ENCODE measurements at regions not wholly inside any gene's neighbourhood (a gene's known extent, or its start where the extent isn't known, plus 50 kb on each side); places are given as distances from the start of the nearest gene placed in this dataset.

- TF ChIP-seq ZNF609 (CRISPR knock-in tag; IDR thresholded peaks at IDR 0.05; ENCODE audit: borderline replicate concordance) (peak; percentile 94), SAP130 (CRISPR knock-in tag; IDR thresholded peaks at IDR 0.05; ENCODE audit: low read depth) (peak; percentile 88), PITX1 (CRISPR knock-in tag; IDR thresholded peaks at IDR 0.05) (peak; percentile 88; the same call in 1 of the 2 replicates), ARNT2 (CRISPR knock-in tag; IDR thresholded peaks at IDR 0.05; ENCODE audit: low read depth) (peak; percentile 73), ZNF879 (CRISPR knock-in tag; IDR thresholded peaks at IDR 0.05) (peak; percentile 17; the same call in 1 of the 2 replicates), POGZ (CRISPR knock-in tag; IDR thresholded peaks at IDR 0.05) (peak; percentile 90), ZNF232 (CRISPR knock-in tag; IDR thresholded peaks at IDR 0.05; ENCODE audit: borderline replicate concordance) (peak; percentile 79; the same call in 1 of the 2 replicates), SMYD3 (CRISPR knock-in tag; IDR thresholded peaks at IDR 0.05) (peak; percentile 88; the same call in 1 of the 2 replicates), ZNF780A (CRISPR knock-in tag; IDR thresholded peaks at IDR 0.05) (peak; percentile 46; the same call in 1 of the 2 replicates), TBX3 (IDR thresholded peaks at IDR 0.05; ENCODE audit: borderline replicate concordance) (0 out of 2 replicates have a peak, but pooled peaks have one; percentile 15), ZFP90 (CRISPR knock-in tag; IDR thresholded peaks at IDR 0.05; ENCODE audit: borderline replicate concordance) (peak; percentile 88), DR1 (CRISPR knock-in tag; IDR thresholded peaks at IDR 0.05) (peak; percentile 69), ZNF710 (CRISPR knock-in tag; IDR thresholded peaks at IDR 0.05; ENCODE audit: borderline replicate concordance) (peak; percentile 98), ZNF616 (CRISPR knock-in tag; IDR thresholded peaks at IDR 0.05; ENCODE audit: low read depth) (no peak), ARHGAP35 (CRISPR knock-in tag; IDR thresholded peaks at IDR 0.05; ENCODE audit: borderline replicate concordance) (0 out of 2 replicates have a peak, but pooled peaks have one; percentile 22), SP5 (CRISPR knock-in tag; IDR thresholded peaks at IDR 0.05; ENCODE audit: borderline replicate concordance, low read depth) (peak; percentile 60; the same call in 1 of the 2 replicates), ZNF350 (CRISPR knock-in tag; IDR thresholded peaks at IDR 0.05; ENCODE audit: borderline replicate concordance, low read depth) (peak; percentile 84), MTERF4 (CRISPR knock-in tag; IDR thresholded peaks at IDR 0.05) (peak; percentile 83; the same call in 1 of the 2 replicates), ZNF776 (CRISPR knock-in tag; IDR thresholded peaks at IDR 0.05) (peak; percentile 45; the same call in 1 of the 2 replicates), RFXAP (CRISPR knock-in tag; IDR thresholded peaks at IDR 0.05; ENCODE audit: borderline replicate concordance) (0 out of 2 replicates have a peak, but pooled peaks have one; percentile 65), KAT7 (CRISPR knock-in tag; IDR thresholded peaks at IDR 0.05; ENCODE audit: borderline replicate concordance) (peak; percentile 16; the same call in 1 of the 2 replicates)
Measured at GRCh38 chr5:173823721-173824567, 64.2 kb upstream of the CPEB4 start (continued).

Measured in HepG2 (cell line).